GM12873 (cell line): ENCODE measurements at regions not wholly inside any gene's neighbourhood (a gene's known extent, or its start where the extent isn't known, plus 50 kb on each side); places are given as distances from the start of the nearest gene placed in this dataset.

Experiments
- CTCF ChIP-seq: IDR thresholded peaks from 2 replicates; pipeline ENCODE4 v1.5.1; 2012; ENCODE audit warnings: low read depth, mild to moderate bottlenecking, moderate library complexity, low read length, control low read depth; ENCODE audit not compliant: insufficient read depth; ENCODE audit errors: missing control alignments

- TF ChIP-seq CTCF, result no peak
These were observed 79.0 kb downstream of the SPRY4 start for GRCh38 chr5:142245786-142246185.

DNA sequence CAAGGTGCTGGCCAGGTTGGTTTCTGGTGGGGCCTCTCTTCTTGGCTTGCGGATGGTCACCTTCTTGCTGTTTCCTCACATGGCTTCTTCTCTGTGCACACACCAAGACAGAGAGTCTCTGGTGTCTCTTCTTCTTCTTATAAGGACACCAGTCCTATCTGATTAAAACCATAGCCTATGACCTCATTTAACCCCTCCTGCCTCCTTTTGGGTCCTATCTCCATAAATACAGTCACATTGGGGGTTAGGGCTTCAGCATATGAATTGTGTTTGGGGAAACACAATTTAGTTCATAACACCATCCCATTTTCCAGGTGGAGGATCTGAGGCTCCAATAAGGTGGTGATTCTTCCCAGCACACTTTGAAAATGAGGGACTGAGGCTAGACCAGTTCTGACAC is 80.4 kb downstream of the SPRY4 start:
- TF ChIP-seq CTCF, result no peak

GRCh38 chr5:142242272-142242671 is 82.5 kb downstream of the SPRY4 start:
- TF ChIP-seq CTCF, result no peak

GRCh38 chr5:142239394-142240159 is 85.2 kb downstream of the SPRY4 start:
- no peak for TF ChIP-seq CTCF

- no peak for TF ChIP-seq CTCF
These were observed 87.1 kb downstream of the SPRY4 start for GRCh38 chr5:142237707-142238106.

DNA sequence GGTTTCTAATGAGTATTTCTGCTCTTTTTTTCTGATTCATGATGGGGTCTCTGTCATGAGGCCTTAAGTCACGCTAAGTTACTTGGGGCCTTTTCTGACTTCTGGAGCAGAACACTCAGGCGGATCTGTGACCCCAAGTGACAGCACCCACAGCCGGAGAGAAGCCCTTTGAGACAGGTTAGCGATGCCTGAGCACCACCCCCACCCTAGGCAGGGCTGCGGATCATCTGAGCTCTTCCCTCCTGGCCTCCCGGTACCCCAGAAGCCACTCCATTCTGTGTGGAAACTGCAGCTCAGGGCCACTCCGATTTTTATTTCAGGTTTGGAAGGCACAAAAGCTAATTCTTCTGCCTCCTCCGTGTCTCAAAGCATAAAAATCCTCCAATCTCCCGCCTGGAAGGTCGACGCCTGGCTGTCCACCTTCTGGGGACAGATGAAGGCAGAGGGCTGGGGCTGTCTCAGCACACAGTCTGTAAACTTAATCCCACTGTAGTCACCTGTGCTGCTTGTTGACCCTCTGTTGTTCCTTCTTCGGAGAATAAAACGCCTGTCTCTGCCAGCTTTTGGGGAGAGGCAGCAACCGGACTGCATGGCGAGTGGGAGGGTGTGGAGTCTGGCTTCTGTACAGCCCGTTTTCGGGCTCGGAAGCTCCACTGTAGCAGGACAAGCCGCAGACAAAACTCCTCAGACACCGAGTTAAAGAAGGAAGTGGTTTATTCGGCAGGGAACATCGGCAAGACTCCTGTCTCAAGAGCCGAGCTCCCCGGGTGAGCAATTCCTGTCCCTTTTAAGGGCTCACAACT is 88.8 kb downstream of the SPRY4 start:
- no peak for TF ChIP-seq CTCF

DNA sequence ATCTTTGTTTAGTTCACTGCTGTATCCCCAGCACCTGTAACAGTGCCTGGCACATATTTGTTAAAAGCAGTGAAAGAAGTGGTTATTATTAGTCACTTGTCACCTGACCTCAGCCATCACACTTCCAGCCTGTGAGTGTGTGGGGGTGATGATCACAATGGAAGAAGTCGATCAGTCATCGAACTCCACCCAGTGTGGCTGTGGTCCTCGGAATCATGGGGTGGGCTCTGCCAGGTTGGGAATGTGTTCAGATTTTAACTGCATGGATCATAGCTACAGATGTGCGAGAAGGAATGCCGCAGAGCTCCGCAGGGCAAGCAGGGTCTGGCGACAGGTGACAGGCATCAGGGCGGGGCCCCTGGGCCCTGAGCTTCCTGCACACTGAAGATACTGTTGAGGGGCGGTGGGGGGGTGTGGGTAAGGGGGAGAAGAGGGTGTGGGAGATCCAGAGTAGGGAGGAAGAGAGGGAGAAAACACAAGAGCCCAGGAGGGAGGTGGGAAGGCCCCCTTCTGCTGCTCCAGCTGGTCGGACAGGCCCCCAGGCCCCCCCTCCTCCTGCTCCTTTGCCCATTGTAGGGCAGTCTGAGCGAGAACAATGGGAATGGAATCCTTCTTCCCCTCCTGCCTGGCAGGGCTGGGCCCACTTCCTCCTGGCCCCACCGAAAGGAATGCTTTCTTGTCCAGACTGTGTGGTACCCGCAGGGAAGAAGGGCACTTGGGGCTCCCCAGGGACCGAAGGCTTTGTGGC is 89.6 kb downstream of the SPRY4 start:
- no peak for TF ChIP-seq CTCF
